Tibial artery (tissue), 4 donors: ENCODE measurements at regions not wholly inside any gene's neighbourhood (a gene's known extent, or its start where the extent isn't known, plus 50 kb on each side); places are given as distances from the start of the nearest gene placed in this dataset.

Experiments
- DNase-seq, 2 donors: peaks; one replicate each; pipeline ENCODE4 v3.0.0-alpha.2; 2019
- H3K27ac ChIP-seq, 2 donors: fragments of 200-600 bp; sonication (generic) in 1 of 2; 1 replicate in 1 of 2; 2 replicates in 1 of 2; pipeline ENCODE4 v1.5.1; 2018 to 2019; ENCODE audit warnings: mild to moderate bottlenecking in 1 of 2
- H3K27me3 ChIP-seq, 2 donors: fragments of 200-600 bp; sonication (generic) in 1 of 2; one replicate each; pipeline versions ENCODE4 v1.5.1 to v1.6.0; 2016 to 2019
- H3K36me3 ChIP-seq, 3 donors: fragments of 200-600 bp; sonication (generic) in 2 of 3; one replicate each; pipeline ENCODE4 v1.5.1; 2016 to 2019; ENCODE audit warnings: mild to moderate bottlenecking in 2 of 3
- H3K4me1 ChIP-seq, 4 donors: fragments of 200-600 bp; sonication (generic) in 2 of 4; 1 replicate in 3 of 4; 2 replicates in 1 of 4; pipeline ENCODE4 v1.5.1; 2016 to 2019
- H3K4me3 ChIP-seq, 2 donors: fragments of 200-600 bp; sonication (generic) in 1 of 2; 1 replicate in 1 of 2; 2 replicates in 1 of 2; pipeline ENCODE4 v1.5.1; 2018 to 2019; ENCODE audit warnings: mild to moderate bottlenecking in 2 of 2
- H3K9me3 ChIP-seq, 3 donors: fragments of 200-600 bp; sonication (generic) in 1 of 3; one replicate each; pipeline ENCODE4 v1.5.1; 2016 to 2019
- intact Hi-C: fragments of 100-400 bp; cut with DNase I; formaldehyde crosslinking; loops from one replicate; pipeline ENCODE4 v1.15.0; 2023; ENCODE audit warnings: low total_unique reads
- TF ChIP-seq, protein P1 (sequence below), 2 experiments: fragments of 200-600 bp in 1 of 2; fragments of 450-650 bp in 1 of 2; IDR thresholded peaks; one replicate each; pipeline ENCODE4 v1.5.1; 2017 to 2019; ENCODE audit warnings: antibody characterized with exemption in 2 of 2, mild to moderate bottlenecking in 1 of 2, moderate library complexity in 1 of 2

DNA sequence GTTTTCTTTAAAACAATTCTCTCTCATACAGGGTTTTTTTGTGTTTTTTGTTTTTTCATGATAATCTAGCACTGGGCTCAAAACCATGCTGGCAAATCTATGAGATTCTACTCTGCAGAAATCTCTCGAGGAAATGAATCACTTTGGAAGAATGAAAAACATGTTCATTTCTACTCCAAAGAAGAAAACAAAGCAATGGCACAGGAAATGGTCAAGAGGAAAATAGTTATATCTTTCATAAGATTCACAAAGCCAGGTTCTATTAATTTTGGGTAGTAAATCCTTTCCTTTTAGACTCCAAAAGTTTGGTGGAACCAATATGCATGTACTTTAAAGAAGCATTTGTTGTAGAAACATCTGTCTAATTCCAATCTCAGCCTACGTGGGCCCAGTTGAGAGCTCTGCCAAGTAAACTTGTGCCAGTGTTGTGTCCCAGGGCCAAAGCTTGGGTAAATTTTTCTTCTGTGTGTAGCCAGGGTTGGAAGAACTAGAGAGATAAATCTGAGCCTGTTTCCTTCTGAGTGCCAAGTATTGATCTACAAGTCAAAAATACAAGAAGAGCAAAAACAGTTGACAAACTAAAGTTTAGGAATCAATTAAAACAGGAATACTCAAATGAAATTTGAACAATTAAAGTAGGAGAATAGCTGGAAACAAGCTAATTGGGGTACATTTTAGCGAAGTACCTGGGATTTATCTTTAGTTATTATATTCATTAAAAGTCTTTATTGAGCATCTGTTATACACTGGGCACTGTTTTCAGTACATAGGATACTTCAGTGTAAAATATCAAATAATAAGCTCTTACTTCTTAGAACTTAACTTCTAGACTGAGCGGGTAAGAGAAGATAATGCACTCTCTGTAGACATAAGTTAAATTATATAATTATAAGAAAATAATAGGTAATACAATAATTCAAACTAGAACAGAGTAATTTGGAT is 657.5 kb upstream of the NECTIN3 start:
- no peaks in the 10 kb centered on the region for H3K36me3 ChIP-seq
- H3K4me3 ChIP-seq = no peak overlapping the region
- TF ChIP-seq, protein P1, sequence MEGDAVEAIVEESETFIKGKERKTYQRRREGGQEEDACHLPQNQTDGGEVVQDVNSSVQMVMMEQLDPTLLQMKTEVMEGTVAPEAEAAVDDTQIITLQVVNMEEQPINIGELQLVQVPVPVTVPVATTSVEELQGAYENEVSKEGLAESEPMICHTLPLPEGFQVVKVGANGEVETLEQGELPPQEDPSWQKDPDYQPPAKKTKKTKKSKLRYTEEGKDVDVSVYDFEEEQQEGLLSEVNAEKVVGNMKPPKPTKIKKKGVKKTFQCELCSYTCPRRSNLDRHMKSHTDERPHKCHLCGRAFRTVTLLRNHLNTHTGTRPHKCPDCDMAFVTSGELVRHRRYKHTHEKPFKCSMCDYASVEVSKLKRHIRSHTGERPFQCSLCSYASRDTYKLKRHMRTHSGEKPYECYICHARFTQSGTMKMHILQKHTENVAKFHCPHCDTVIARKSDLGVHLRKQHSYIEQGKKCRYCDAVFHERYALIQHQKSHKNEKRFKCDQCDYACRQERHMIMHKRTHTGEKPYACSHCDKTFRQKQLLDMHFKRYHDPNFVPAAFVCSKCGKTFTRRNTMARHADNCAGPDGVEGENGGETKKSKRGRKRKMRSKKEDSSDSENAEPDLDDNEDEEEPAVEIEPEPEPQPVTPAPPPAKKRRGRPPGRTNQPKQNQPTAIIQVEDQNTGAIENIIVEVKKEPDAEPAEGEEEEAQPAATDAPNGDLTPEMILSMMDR (IDR thresholded peaks at IDR 0.05) = no peak
- H3K27me3 ChIP-seq = no peaks in the 10 kb centered on the region
- H3K9me3 ChIP-seq = no peaks in the 10 kb centered on the region
- H3K4me1 ChIP-seq = peaks cover 0 to 36% (median 10%) of the 10 kb centered on the region in 4 donors
- peak overlapping the region; percentile 54 to 65 for H3K27ac ChIP-seq
- DNase-seq = no peak
- intact Hi-C loops = no loop called here

DNA sequence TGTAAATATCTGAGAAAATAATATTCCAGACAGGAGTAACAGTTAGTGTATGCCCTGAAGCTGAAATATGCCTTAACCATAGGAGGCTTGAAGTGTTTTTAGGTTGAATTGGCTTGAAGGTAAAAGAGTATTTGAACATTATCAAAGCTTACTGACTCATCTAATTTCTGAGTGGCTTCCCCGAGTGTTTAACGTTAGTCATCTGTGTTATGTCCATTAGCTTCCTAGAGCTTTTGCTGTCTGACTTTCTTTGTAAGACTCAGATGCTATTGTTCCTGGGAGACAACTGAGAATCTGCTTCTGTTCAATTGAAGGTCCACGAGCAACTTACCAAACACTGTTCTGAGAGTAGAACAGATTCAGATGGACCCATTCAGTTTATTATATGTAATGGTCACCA is 656.8 kb upstream of the NECTIN3 start:
- Histone ChIP-seq H3K27me3 (no peaks in the 10 kb centered on the region), H3K27ac (peak overlapping the region; percentile 54 to 65), H3K36me3 (no peaks in the 10 kb centered on the region), H3K4me1 (peaks cover 0 to 44% (median 10%) of the 10 kb centered on the region in 4 donors), H3K9me3 (no peaks in the 10 kb centered on the region), H3K4me3 (no peak overlapping the region)
- TF ChIP-seq, protein P1 (IDR thresholded peaks at IDR 0.05) = no peak
- intact Hi-C loops = no loop called here
- no peak for DNase-seq

DNA sequence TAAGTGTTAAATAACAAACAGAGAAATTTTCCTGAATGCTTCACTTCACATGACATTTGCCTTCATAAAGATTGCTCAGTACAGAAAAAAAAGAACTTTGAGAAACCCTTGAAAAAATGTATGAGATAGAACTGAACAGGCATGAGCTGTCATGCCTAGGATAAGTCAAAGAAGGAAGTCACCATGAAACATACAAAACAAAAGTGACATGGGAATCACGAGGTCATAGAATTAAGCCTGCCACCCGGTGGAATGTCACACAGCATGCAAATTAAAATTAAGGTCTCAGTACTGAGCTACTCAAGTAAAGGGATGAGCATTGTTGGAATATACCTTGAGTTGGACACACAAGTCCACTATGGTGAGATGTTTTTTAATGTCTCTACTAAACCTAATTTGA is 652.5 kb upstream of the NECTIN3 start:
- Histone ChIP-seq H3K36me3 (no peaks in the 10 kb centered on the region), H3K27ac (no peak overlapping the region), H3K4me1 (peaks cover 0 to 57% (median 12%) of the 10 kb centered on the region in 4 donors), H3K27me3 (no peaks in the 10 kb centered on the region), H3K9me3 (no peaks in the 10 kb centered on the region), H3K4me3 (no peak overlapping the region)
- TF ChIP-seq, protein P1 (IDR thresholded peaks at IDR 0.05) = no peak
- intact Hi-C loops = no loop called here
- no peak for DNase-seq

DNA sequence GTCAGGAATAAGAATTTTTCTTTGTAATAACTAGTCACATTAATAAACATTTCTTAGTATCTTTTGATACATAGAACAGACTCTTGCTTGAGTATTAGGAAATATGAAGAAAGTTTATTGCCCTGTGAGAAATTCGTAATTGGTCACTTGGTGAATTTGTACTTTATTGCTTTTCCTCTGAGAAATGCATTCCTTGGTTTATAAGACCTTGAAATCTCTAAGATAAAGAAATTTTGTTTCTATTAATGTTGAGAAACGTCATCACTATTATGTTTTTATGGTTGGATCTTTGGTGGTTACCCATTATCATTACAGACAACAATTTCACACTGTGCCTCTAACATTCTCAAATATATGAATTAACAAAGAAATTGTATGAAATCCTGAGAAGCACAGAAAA is 652.0 kb upstream of the NECTIN3 start:
- H3K4me3 ChIP-seq = no peak overlapping the region
- intact Hi-C loops = no loop called here
- TF ChIP-seq, protein P1 (IDR thresholded peaks at IDR 0.05) = no peak

DNA sequence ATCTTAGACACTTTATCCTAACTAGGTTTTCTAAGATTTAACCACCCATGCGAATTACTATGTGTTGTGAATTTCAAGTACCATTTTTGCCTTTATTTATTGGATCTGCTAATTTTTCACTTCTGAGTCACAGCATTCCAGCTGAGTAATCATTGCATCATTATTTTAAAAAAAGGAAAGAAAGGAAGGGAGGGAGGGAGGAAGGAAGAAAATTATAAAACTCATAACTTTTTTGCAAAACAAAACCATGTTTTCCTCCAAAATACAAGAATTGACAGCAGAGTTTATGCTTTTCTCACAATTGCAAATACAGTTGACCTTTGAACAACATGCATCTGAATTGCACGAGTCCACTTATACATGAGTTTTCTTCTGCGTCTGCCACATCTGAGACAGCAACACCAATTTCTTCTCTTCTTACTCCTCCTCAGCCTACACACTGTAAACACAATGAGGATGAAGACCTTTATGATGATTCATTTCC is 651.4 kb upstream of the NECTIN3 start:
- intact Hi-C loops = no loop called here
- H3K27ac ChIP-seq = peak overlapping the region; percentile 23 to 33

More for the DNA sequence above, 652.0 kb upstream of the NECTIN3 start:
- Histone ChIP-seq H3K27me3 (no peaks in the 10 kb centered on the region), H3K9me3 (no peaks in the 10 kb centered on the region), H3K27ac (peak overlapping the region; percentile 23 to 33), H3K4me1 (peaks cover 0 to 52% (median 10%) of the 10 kb centered on the region in 4 donors), H3K36me3 (no peaks in the 10 kb centered on the region)
- no peak for DNase-seq

More for the DNA sequence above, 651.4 kb upstream of the NECTIN3 start:
- no peaks in the 10 kb centered on the region for H3K27me3 ChIP-seq
- no peaks in the 10 kb centered on the region for H3K36me3 ChIP-seq
- H3K4me3 ChIP-seq = no peak overlapping the region
- H3K9me3 ChIP-seq = peaks cover 0 to 4% (median 0%) of the 10 kb centered on the region in 3 donors
- TF ChIP-seq, protein P1 (IDR thresholded peaks at IDR 0.05) = no peak
- H3K4me1 ChIP-seq = peaks cover 0 to 46% (median 7%) of the 10 kb centered on the region in 4 donors
- DNase-seq = no peak
